ENCODE measurements at regions not wholly inside any gene's neighbourhood (a gene's known extent, or its start where the extent isn't known, plus 50 kb on each side); places are given as distances from the start of the nearest gene placed in this dataset.

DNA sequence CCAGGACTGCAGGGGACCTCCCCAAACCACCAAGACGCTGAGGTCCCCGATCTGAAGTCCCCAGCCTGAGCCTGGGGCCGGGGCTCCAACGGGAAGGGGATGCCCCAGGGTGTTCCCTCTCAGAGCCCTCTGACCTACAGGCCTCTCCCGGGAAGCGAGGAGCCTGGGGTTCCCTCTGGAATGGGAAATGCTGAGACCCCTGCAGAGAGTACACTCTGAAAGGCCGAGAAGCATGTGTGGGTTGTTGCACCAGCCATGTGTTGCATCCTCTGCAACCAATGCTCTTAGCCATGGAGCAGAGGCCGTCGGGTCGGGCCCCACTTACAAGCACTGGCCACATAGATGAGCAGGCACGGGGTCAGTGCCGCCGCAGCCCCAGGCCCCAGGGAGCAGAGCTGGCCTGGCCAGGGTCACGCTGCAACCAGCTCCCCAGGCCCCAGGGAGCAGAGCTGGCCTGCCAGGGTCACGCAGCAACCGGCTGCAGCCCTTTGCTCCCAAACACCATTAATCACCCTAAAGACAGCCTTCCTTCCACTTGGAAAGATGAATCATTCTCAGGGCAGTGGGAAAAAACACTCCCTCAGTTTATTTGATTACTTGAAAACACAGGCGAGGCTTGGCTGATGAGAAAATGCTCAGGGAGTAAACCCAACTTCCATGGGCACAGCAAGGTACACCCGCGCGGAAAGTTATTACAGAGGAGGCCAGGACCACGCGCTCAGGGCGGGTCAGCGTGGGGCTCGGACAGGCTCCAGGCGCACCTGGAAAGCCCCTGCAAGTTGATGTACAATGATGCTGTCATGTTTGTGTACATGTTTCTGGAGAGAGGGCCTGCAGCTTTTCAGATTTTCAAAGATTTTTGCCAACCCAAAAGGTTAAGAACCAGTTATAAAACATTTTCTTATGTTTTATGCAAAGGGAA, 78.0 kb upstream of the AFDN start (continued):
- TF ChIP-seq, protein P1, sequence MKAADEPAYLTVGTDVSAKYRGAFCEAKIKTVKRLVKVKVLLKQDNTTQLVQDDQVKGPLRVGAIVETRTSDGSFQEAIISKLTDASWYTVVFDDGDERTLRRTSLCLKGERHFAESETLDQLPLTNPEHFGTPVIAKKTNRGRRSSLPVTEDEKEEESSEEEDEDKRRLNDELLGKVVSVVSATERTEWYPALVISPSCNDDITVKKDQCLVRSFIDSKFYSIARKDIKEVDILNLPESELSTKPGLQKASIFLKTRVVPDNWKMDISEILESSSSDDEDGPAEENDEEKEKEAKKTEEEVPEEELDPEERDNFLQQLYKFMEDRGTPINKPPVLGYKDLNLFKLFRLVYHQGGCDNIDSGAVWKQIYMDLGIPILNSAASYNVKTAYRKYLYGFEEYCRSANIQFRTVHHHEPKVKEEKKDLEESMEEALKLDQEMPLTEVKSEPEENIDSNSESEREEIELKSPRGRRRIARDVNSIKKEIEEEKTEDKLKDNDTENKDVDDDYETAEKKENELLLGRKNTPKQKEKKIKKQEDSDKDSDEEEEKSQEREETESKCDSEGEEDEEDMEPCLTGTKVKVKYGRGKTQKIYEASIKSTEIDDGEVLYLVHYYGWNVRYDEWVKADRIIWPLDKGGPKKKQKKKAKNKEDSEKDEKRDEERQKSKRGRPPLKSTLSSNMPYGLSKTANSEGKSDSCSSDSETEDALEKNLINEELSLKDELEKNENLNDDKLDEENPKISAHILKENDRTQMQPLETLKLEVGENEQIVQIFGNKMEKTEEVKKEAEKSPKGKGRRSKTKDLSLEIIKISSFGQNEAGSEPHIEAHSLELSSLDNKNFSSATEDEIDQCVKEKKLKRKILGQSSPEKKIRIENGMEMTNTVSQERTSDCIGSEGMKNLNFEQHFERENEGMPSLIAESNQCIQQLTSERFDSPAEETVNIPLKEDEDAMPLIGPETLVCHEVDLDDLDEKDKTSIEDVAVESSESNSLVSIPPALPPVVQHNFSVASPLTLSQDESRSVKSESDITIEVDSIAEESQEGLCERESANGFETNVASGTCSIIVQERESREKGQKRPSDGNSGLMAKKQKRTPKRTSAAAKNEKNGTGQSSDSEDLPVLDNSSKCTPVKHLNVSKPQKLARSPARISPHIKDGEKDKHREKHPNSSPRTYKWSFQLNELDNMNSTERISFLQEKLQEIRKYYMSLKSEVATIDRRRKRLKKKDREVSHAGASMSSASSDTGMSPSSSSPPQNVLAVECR (CRISPR knock-in tag; IDR thresholded peaks at IDR 0.05; ENCODE audit: borderline replicate concordance), result no peak
- TF ChIP-seq TGIF2 (CRISPR knock-in tag; IDR thresholded peaks at IDR 0.05) (no peak), MATR3 (CRISPR knock-in tag; IDR thresholded peaks at IDR 0.05) (no peak), ZNF567 (CRISPR knock-in tag; IDR thresholded peaks at IDR 0.05; ENCODE audit: borderline replicate concordance) (no peak), ATF7 (IDR thresholded peaks at IDR 0.05) (no peak), ATF7 (CRISPR knock-in tag; IDR thresholded peaks at IDR 0.05) (no peak), KDM2A (CRISPR knock-in tag; IDR thresholded peaks at IDR 0.05; ENCODE audit: borderline replicate concordance, low read depth) (no peak), TSC22D2 (CRISPR knock-in tag; IDR thresholded peaks at IDR 0.05; ENCODE audit: borderline replicate concordance) (no peak), ZNF124 (CRISPR knock-in tag; IDR thresholded peaks at IDR 0.05) (no peak), ZNF850 (CRISPR knock-in tag; conservative IDR thresholded peaks at IDR 0.05) (no peak), HIVEP1 (CRISPR knock-in tag; IDR thresholded peaks at IDR 0.05) (0 out of 2 replicates have a peak, but pooled peaks have one; percentile 19), ZNF563 (CRISPR knock-in tag; IDR thresholded peaks at IDR 0.05) (no peak; the same call in 1 of the 2 replicates), ZNF672 (CRISPR knock-in tag; IDR thresholded peaks at IDR 0.05) (no peak), ZFP37 (CRISPR knock-in tag; IDR thresholded peaks at IDR 0.05; ENCODE audit: borderline replicate concordance) (no peak), MAF1 (CRISPR knock-in tag; IDR thresholded peaks at IDR 0.05; ENCODE audit: borderline replicate concordance) (no peak), ZNF17 (CRISPR knock-in tag; IDR thresholded peaks at IDR 0.05) (no peak), MEF2D (CRISPR knock-in tag; IDR thresholded peaks at IDR 0.05) (no peak), ZNF557 (CRISPR knock-in tag; IDR thresholded peaks at IDR 0.05) (no peak), LCORL (IDR thresholded peaks at IDR 0.05) (no peak), LCORL (CRISPR knock-in tag; IDR thresholded peaks at IDR 0.05) (peak; percentile 58; the same call in 1 of the 2 replicates), MTF2 (CRISPR knock-in tag; IDR thresholded peaks at IDR 0.05; ENCODE audit: borderline replicate concordance) (no peak), ETV5 (CRISPR knock-in tag; IDR thresholded peaks at IDR 0.05; ENCODE audit: borderline replicate concordance) (peak; percentile 44; the same call in 1 of the 2 replicates)
- TF ChIP-seq, protein P2, sequence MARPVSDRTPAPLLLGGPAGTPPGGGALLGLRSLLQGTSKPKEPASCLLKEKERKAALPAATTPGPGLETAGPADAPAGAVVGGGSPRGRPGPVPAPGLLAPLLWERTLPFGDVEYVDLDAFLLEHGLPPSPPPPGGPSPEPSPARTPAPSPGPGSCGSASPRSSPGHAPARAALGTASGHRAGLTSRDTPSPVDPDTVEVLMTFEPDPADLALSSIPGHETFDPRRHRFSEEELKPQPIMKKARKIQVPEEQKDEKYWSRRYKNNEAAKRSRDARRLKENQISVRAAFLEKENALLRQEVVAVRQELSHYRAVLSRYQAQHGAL (CRISPR knock-in tag; IDR thresholded peaks at IDR 0.05; ENCODE audit: not compliant biosample characterization), result no peak
- TF ChIP-seq, protein P3, sequence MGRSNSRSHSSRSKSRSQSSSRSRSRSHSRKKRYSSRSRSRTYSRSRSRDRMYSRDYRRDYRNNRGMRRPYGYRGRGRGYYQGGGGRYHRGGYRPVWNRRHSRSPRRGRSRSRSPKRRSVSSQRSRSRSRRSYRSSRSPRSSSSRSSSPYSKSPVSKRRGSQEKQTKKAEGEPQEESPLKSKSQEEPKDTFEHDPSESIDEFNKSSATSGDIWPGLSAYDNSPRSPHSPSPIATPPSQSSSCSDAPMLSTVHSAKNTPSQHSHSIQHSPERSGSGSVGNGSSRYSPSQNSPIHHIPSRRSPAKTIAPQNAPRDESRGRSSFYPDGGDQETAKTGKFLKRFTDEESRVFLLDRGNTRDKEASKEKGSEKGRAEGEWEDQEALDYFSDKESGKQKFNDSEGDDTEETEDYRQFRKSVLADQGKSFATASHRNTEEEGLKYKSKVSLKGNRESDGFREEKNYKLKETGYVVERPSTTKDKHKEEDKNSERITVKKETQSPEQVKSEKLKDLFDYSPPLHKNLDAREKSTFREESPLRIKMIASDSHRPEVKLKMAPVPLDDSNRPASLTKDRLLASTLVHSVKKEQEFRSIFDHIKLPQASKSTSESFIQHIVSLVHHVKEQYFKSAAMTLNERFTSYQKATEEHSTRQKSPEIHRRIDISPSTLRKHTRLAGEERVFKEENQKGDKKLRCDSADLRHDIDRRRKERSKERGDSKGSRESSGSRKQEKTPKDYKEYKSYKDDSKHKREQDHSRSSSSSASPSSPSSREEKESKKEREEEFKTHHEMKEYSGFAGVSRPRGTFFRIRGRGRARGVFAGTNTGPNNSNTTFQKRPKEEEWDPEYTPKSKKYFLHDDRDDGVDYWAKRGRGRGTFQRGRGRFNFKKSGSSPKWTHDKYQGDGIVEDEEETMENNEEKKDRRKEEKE (IDR thresholded peaks at IDR 0.05), result no peak
